Vagina (tissue), 2 donors: ENCODE measurements at regions not wholly inside any gene's neighbourhood (a gene's known extent, or its start where the extent isn't known, plus 50 kb on each side); places are given as distances from the start of the nearest gene placed in this dataset.

Experiments used
- DNase-seq, 2 donors: peaks; one replicate each; pipeline ENCODE4 v3.0.0-alpha.2; 2017; ENCODE audit errors: extremely low spot score in 2 of 2
- H3K27ac ChIP-seq: fragments of 200-600 bp; sonication (generic); one replicate; pipeline ENCODE4 v1.5.1; 2019
- H3K27me3 ChIP-seq: fragments of 200-600 bp; sonication (generic); one replicate; pipeline ENCODE4 v1.5.1; 2019
- H3K36me3 ChIP-seq, 2 donors: fragments of 200-600 bp; sonication (generic); one replicate each; pipeline ENCODE4 v1.5.1; 2017 to 2019
- H3K4me1 ChIP-seq: fragments of 200-600 bp; sonication (generic); one replicate; pipeline ENCODE4 v1.5.1; 2019
- H3K4me3 ChIP-seq, 2 donors: fragments of 200-600 bp; sonication (generic); 1 replicate in 1 of 2; 2 replicates in 1 of 2; pipeline ENCODE4 v1.5.1; 2016 to 2019
- H3K9me3 ChIP-seq: fragments of 200-600 bp; sonication (generic); one replicate; pipeline ENCODE4 v1.5.1; 2019
- CTCF ChIP-seq, 3 experiments: fragments of 450-650 bp in 2 of 3; fragments of 200-600 bp in 1 of 3; sonication (generic) in 1 of 3; IDR thresholded peaks; one replicate each; pipeline ENCODE4 v1.5.1; 2017 to 2019; ENCODE audit warnings: antibody characterized with exemption in 3 of 3, mild to moderate bottlenecking in 2 of 3, moderate library complexity in 2 of 3
- POLR2A ChIP-seq, 2 donors: fragments of 450-650 bp; IDR thresholded peaks; one replicate each; pipeline ENCODE4 v1.6.1; 2017; ENCODE audit warnings: antibody characterized with exemption in 2 of 2, mild to moderate bottlenecking in 2 of 2, moderate library complexity in 2 of 2
- POLR2AphosphoS5 ChIP-seq, 2 donors: sonication (generic); formaldehyde crosslinking; IDR thresholded peaks; one replicate each; pipeline ENCODE4 v1.9.0; 2017; ENCODE audit warnings: antibody characterized with exemption in 2 of 2, mild to moderate bottlenecking in 2 of 2, low read depth in 1 of 2; ENCODE audit not compliant: insufficient read depth in 1 of 2
- intact Hi-C: fragments of 100-400 bp; cut with DNase I; formaldehyde crosslinking; loops from one replicate; pipeline ENCODE4 v1.15.1; 2023

GRCh38 chr21:16863908-16864307 lies 648.9 kb upstream of the CXADR start:
- DNase-seq: no peak
- no peaks in the 10 kb centered on the region for H3K27me3 ChIP-seq
- H3K36me3 ChIP-seq: no peaks in the 10 kb centered on the region
- no peak overlapping the region for H3K27ac ChIP-seq
- H3K4me3 ChIP-seq: no peak overlapping the region
- intact Hi-C loops: no loop called here
- no peaks in the 10 kb centered on the region for H3K4me1 ChIP-seq
- TF ChIP-seq CTCF (IDR thresholded peaks at IDR 0.05): no peak
- no peak for TF ChIP-seq POLR2A (IDR thresholded peaks at IDR 0.05)
- no peak for TF ChIP-seq POLR2AphosphoS5 (IDR thresholded peaks at IDR 0.05; ENCODE audit: insufficient read depth in 1 of 2, low read depth in 1 of 2)
- H3K9me3 ChIP-seq: no peaks in the 10 kb centered on the region

- intact Hi-C loops: no loop called here
- peaks cover 10% of the 10 kb centered on the region for H3K4me1 ChIP-seq
- H3K27ac ChIP-seq: no peak overlapping the region
- no peak overlapping the region for H3K4me3 ChIP-seq
- H3K36me3 ChIP-seq: no peaks in the 10 kb centered on the region
- DNase-seq: no peak
- no peaks in the 10 kb centered on the region for H3K9me3 ChIP-seq
- TF ChIP-seq POLR2AphosphoS5 (IDR thresholded peaks at IDR 0.05; ENCODE audit: insufficient read depth in 1 of 2, low read depth in 1 of 2): no peak
- no peak for TF ChIP-seq POLR2A (IDR thresholded peaks at IDR 0.05)
- no peak for TF ChIP-seq CTCF (IDR thresholded peaks at IDR 0.05)
- H3K27me3 ChIP-seq: no peaks in the 10 kb centered on the region
Observed at GRCh38 chr21:16865632-16866031, 647.2 kb upstream of the CXADR start.

GRCh38 chr21:16866851-16867250 lies 646.0 kb upstream of the CXADR start:
- no peak overlapping the region for H3K27ac ChIP-seq

GRCh38 chr21:16870103-16870502 lies 642.7 kb upstream of the CXADR start:
- intact Hi-C loops: no loop called here
- no peak overlapping the region for H3K4me3 ChIP-seq
- H3K4me1 ChIP-seq: peaks cover 10% of the 10 kb centered on the region
- H3K27me3 ChIP-seq: no peaks in the 10 kb centered on the region
- no peak for TF ChIP-seq CTCF (IDR thresholded peaks at IDR 0.05)
- TF ChIP-seq POLR2A (IDR thresholded peaks at IDR 0.05): no peak
- no peak for TF ChIP-seq POLR2AphosphoS5 (IDR thresholded peaks at IDR 0.05; ENCODE audit: insufficient read depth in 1 of 2, low read depth in 1 of 2)
- H3K9me3 ChIP-seq: no peaks in the 10 kb centered on the region
- H3K27ac ChIP-seq: no peak overlapping the region
- H3K36me3 ChIP-seq: no peaks in the 10 kb centered on the region
- no peak for DNase-seq

More at GRCh38 chr21:16866851-16867250, 646.0 kb upstream of the CXADR start:
- Histone ChIP-seq H3K27me3 (no peaks in the 10 kb centered on the region), H3K36me3 (no peaks in the 10 kb centered on the region), H3K4me1 (peaks cover 10% of the 10 kb centered on the region), H3K4me3 (no peak overlapping the region), H3K9me3 (no peaks in the 10 kb centered on the region)
- DNase-seq: no peak
- intact Hi-C loops: no loop called here
- TF ChIP-seq CTCF (IDR thresholded peaks at IDR 0.05): no peak
- TF ChIP-seq POLR2A (IDR thresholded peaks at IDR 0.05): no peak
- TF ChIP-seq POLR2AphosphoS5 (IDR thresholded peaks at IDR 0.05; ENCODE audit: insufficient read depth in 1 of 2, low read depth in 1 of 2): no peak

GRCh38 chr21:16872616-16873015 lies 640.2 kb upstream of the CXADR start:
- intact Hi-C loops: no loop called here

More at GRCh38 chr21:16872616-16873015, 640.2 kb upstream of the CXADR start:
- no peak for DNase-seq
- no peaks in the 10 kb centered on the region for H3K27me3 ChIP-seq
- TF ChIP-seq CTCF (IDR thresholded peaks at IDR 0.05): no peak
- no peak for TF ChIP-seq POLR2A (IDR thresholded peaks at IDR 0.05)
- TF ChIP-seq POLR2AphosphoS5 (IDR thresholded peaks at IDR 0.05; ENCODE audit: insufficient read depth in 1 of 2, low read depth in 1 of 2): no peak
- no peak overlapping the region for H3K4me3 ChIP-seq
- H3K27ac ChIP-seq: no peak overlapping the region
- no peaks in the 10 kb centered on the region for H3K9me3 ChIP-seq
- H3K4me1 ChIP-seq: peaks cover 10% of the 10 kb centered on the region
- H3K36me3 ChIP-seq: no peaks in the 10 kb centered on the region
